AG04450 (cell line): ENCODE measurements at regions not wholly inside any gene's neighbourhood (a gene's known extent, or its start where the extent isn't known, plus 50 kb on each side); places are given as distances from the start of the nearest gene placed in this dataset.

Experiments
- CTCF ChIA-PET: fragments of 300-600, 350-600 bp; formaldehyde crosslinking; extraction: SDS; loops from one replicate; lab custom pipeline; 2022; ENCODE audit warnings: antibody characterized with exemption, inconsistent platforms; lab: Charles Lee
- POLR2A ChIA-PET: fragments of 350-600 bp; formaldehyde crosslinking; extraction: SDS; loops from one replicate; lab custom pipeline; 2021; ENCODE audit warnings: antibody characterized with exemption, inconsistent platforms; lab: Yijun Ruan, JAX
- DNase-seq: peaks from one replicate; pipeline ENCODE4 v3.0.0-alpha.2; 2011; ENCODE audit warnings: low read depth, low spot score
- H3K27ac ChIP-seq: one replicate; pipeline ENCODE4 v1.5.1; 2012; ENCODE audit warnings: low read depth, low read length, control low read depth
- H3K27me3 ChIP-seq: one replicate; pipeline ENCODE4 v1.6.0; 2012; ENCODE audit warnings: low read length; ENCODE audit not compliant: control insufficient read depth, insufficient read depth
- H3K4me3 ChIP-seq: 2 replicates; pipeline ENCODE4 v1.5.1; 2011; ENCODE audit warnings: mild to moderate bottlenecking, low read depth, low read length, control low read depth
- H3K9me3 ChIP-seq: 2 replicates; pipeline ENCODE4 v1.5.1; 2012; ENCODE audit warnings: low read length; ENCODE audit not compliant: control insufficient read depth, insufficient read depth
- CTCF ChIP-seq: IDR thresholded peaks from 2 replicates; pipeline ENCODE4 v1.5.1; 2011; ENCODE audit warnings: low read depth, low read length, control low read depth, inconsistent platforms

GRCh38 chr15:72932472-72932871 lies 119.8 kb upstream of the NEO1 start:
- no peak for DNase-seq
- ChIA-PET CTCF (no interaction called here), POLR2A (no interaction called here)
- no peak for TF ChIP-seq CTCF
- no peaks in the 10 kb centered on the region for H3K9me3 ChIP-seq
- H3K4me3 ChIP-seq, result no peak overlapping the region
- H3K27me3 ChIP-seq, result no peaks in the 10 kb centered on the region
- no peak overlapping the region for H3K27ac ChIP-seq

GRCh38 chr15:72927451-72927850 lies 124.8 kb upstream of the NEO1 start:
- no peak overlapping the region for H3K4me3 ChIP-seq
- H3K27ac ChIP-seq, result no peak overlapping the region
- TF ChIP-seq CTCF, result no peak
- CTCF ChIA-PET, result no interaction called here
- POLR2A ChIA-PET, result no interaction called here
- no peaks in the 10 kb centered on the region for H3K27me3 ChIP-seq
- DNase-seq, result no peak
- H3K9me3 ChIP-seq, result no peaks in the 10 kb centered on the region

DNA sequence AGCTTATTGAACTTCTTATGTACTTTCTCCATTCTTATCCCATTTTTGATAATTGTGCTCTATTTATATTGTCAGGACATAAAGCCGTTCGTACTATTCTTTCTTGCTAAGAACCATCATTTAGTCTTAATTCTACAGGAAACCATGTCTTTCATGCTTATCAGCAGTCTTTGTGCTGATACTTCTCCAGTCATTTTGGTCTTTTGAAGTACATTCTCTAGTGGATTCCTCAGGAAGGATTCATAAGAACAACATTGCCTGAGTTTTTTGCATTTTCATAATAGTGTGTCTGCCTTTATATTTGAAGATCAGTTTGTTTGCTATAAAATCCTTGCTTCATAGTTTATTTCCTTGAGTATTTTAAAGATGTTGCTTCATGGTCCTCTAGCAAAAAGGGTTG lies 126.6 kb upstream of the NEO1 start:
- no peak for TF ChIP-seq CTCF
- no peak for DNase-seq
- Histone ChIP-seq H3K9me3 (no peaks in the 10 kb centered on the region), H3K4me3 (no peak overlapping the region), H3K27me3 (no peaks in the 10 kb centered on the region), H3K27ac (no peak overlapping the region)
- CTCF ChIA-PET, result no interaction called here
- POLR2A ChIA-PET, result no interaction called here

DNA sequence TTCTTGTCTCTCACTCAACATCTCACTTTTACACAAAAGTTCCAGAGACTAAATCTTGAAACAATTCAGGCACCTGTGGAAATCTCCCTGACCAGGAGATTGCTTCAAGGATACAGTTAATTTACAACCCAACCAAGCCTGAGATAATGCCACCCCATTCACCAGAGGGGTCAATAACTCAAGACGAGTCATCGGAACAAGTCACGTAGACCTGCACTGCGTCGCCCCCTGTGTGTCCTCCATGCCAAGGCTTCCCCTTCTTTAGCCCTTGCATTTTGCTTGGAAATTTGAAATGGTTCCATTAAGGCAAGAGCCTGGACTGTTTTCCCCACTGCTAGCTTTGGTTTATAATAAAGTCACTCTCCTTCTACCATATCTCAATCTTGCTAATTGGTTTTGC lies 129.0 kb upstream of the NEO1 start:
- POLR2A ChIA-PET, result no interaction called here

GRCh38 chr15:72920551-72920950 lies 131.7 kb upstream of the NEO1 start:
- POLR2A ChIA-PET, result no interaction called here
- CTCF ChIA-PET, result no interaction called here

More for the DNA sequence above, 129.0 kb upstream of the NEO1 start:
- no peak for DNase-seq
- CTCF ChIA-PET, result no interaction called here
- no peak overlapping the region for H3K27ac ChIP-seq
- no peak for TF ChIP-seq CTCF
- no peaks in the 10 kb centered on the region for H3K27me3 ChIP-seq
- H3K4me3 ChIP-seq, result no peak overlapping the region
- no peaks in the 10 kb centered on the region for H3K9me3 ChIP-seq

More at GRCh38 chr15:72920551-72920950, 131.7 kb upstream of the NEO1 start:
- H3K4me3 ChIP-seq, result no peak overlapping the region
- no peak overlapping the region for H3K27ac ChIP-seq
- no peak for TF ChIP-seq CTCF
- no peaks in the 10 kb centered on the region for H3K9me3 ChIP-seq
- no peaks in the 10 kb centered on the region for H3K27me3 ChIP-seq
- no peak for DNase-seq
